Kidney epithelial cell (primary cell): ENCODE measurements at regions not wholly inside any gene's neighbourhood (a gene's known extent, or its start where the extent isn't known, plus 50 kb on each side); places are given as distances from the start of the nearest gene placed in this dataset.

Source experiments
- DNase-seq: peaks from one replicate; pipeline ENCODE4 v3.0.0-alpha.2; 2010; ENCODE audit warnings: low read depth
- H3K27me3 ChIP-seq: 2 replicates; pipeline ENCODE4 v1.6.0; 2011; ENCODE audit warnings: low read length; ENCODE audit not compliant: control insufficient read depth, insufficient read depth
- H3K36me3 ChIP-seq: 2 replicates; pipeline ENCODE4 v1.5.1; 2011; ENCODE audit warnings: low read length; ENCODE audit not compliant: control insufficient read depth, insufficient read depth
- H3K4me3 ChIP-seq: 2 replicates; pipeline ENCODE4 v1.5.1; 2011; ENCODE audit warnings: low read depth, mild to moderate bottlenecking, control low read depth, low read length
- CTCF ChIP-seq: IDR thresholded peaks from 2 replicates; pipeline ENCODE4 v1.5.1; 2011; ENCODE audit warnings: mild to moderate bottlenecking, moderate library complexity, low read length, control low read depth, inconsistent platforms; ENCODE audit not compliant: insufficient read depth, poor library complexity, severe bottlenecking

- Histone ChIP-seq H3K4me3 (no peak overlapping the region), H3K36me3 (no peaks in the 10 kb centered on the region), H3K27me3 (peaks cover 11% of the 10 kb centered on the region)
- TF ChIP-seq CTCF: no peak
- DNase-seq: no peak
These were observed 67.2 kb upstream of the FSTL4 start for GRCh38 chr5:133679534-133679933.

- Histone ChIP-seq H3K36me3 (no peaks in the 10 kb centered on the region), H3K4me3 (no peak overlapping the region), H3K27me3 (peaks cover 5% of the 10 kb centered on the region)
- TF ChIP-seq CTCF: no peak
- no peak for DNase-seq
These were observed 63.2 kb upstream of the FSTL4 start for GRCh38 chr5:133675376-133676154.

GRCh38 chr5:133670336-133670735, 58.0 kb upstream of the FSTL4 start:
- peaks cover 3% of the 10 kb centered on the region for H3K27me3 ChIP-seq
- no peak overlapping the region for H3K4me3 ChIP-seq
- DNase-seq: no peak
- no peaks in the 10 kb centered on the region for H3K36me3 ChIP-seq
- no peak for TF ChIP-seq CTCF

GRCh38 chr5:133669472-133669871, 57.1 kb upstream of the FSTL4 start:
- H3K4me3 ChIP-seq: no peak overlapping the region
- no peaks in the 10 kb centered on the region for H3K36me3 ChIP-seq
- no peak for TF ChIP-seq CTCF
- no peak for DNase-seq
- H3K27me3 ChIP-seq: peaks cover 3% of the 10 kb centered on the region

GRCh38 chr5:133668458-133668857, 56.1 kb upstream of the FSTL4 start:
- DNase-seq: no peak
- TF ChIP-seq CTCF: no peak
- Histone ChIP-seq H3K36me3 (no peaks in the 10 kb centered on the region), H3K27me3 (peaks cover 3% of the 10 kb centered on the region), H3K4me3 (no peak overlapping the region)

GRCh38 chr5:133667217-133667616, 54.9 kb upstream of the FSTL4 start:
- TF ChIP-seq CTCF: no peak
- no peak for DNase-seq
- H3K27me3 ChIP-seq: no peaks in the 10 kb centered on the region
- H3K4me3 ChIP-seq: no peak overlapping the region
- H3K36me3 ChIP-seq: no peaks in the 10 kb centered on the region
